K562 (cell line): ENCODE measurements at regions not wholly inside any gene's neighbourhood (a gene's known extent, or its start where the extent isn't known, plus 50 kb on each side); places are given as distances from the start of the nearest gene placed in this dataset.

ENCODE experiments used
- ATAC-seq: fragments of 200-7000 bp; cut with Tn5 transposase; 3 replicates; pipeline ENCODE4 v1.9.1; 2020; ENCODE audit warnings: moderate library complexity
- BruUV-seq: library from RNA; stranded (reverse); fragments of 400-500 nt; replicated peaks from 2 replicates; lab custom pipeline; 2021; lab: Mats Ljungman, UMichigan
- CTCF ChIA-PET: fragments of 300-600 bp; formaldehyde crosslinking; extraction: SDS; loops from one replicate; lab custom pipeline; 2021; ENCODE audit warnings: low intra/inter-chr PET ratio; lab: Yijun Ruan, JAX
- POLR2A ChIA-PET: fragments of 300-600, 350-650 bp; sonication (Branson Sonifier 250); formaldehyde crosslinking; extraction: SDS; loops from one replicate; lab custom pipeline; 2021; ENCODE audit warnings: antibody characterized with exemption, inconsistent platforms; lab: Yijun Ruan, JAX
- DNase-seq, 4 experiments: peaks; one replicate each; pipeline versions ENCODE4 v3.0.0 to v3.0.0-alpha.2; 2011 to 2018; ENCODE audit warnings: low spot score in 3 of 4, mixed read lengths in 3 of 4; ENCODE audit errors: extremely low read depth in 1 of 4
- FAIRE-seq: peaks from 2 replicates; lab custom pipeline; 2011; peaks lifted over from hg19 to GRCh38; lab: Jason Lieb, UNC
- H2AFZ ChIP-seq: 2 replicates; pipeline ENCODE4 v1.6.0; 2011; ENCODE audit warnings: low read depth, low read length, control low read depth, inconsistent platforms
- H3K27ac ChIP-seq: fragments of 200-600 bp; 3 replicates; pipeline ENCODE4 v1.8.0; 2011; ENCODE audit warnings: low read depth, mild to moderate bottlenecking, control low read depth, inconsistent platforms, low read length, moderate library complexity, mixed read lengths; ENCODE audit errors: extremely low read depth
- H3K27me3 ChIP-seq, 2 experiments: fragments of 300-600 bp in 1 of 2; 2 replicates in 1 of 2; 3 replicates in 1 of 2; pipeline versions ENCODE4 v1.6.0 to v1.8.0; 2011; ENCODE audit warnings: inconsistent platforms in 2 of 2, low read length in 2 of 2, mild to moderate bottlenecking in 1 of 2, mixed read lengths in 1 of 2, moderate library complexity in 1 of 2; ENCODE audit not compliant: control insufficient read depth in 2 of 2, insufficient read depth in 2 of 2
- H3K36me3 ChIP-seq: fragments of 300-600 bp; 3 replicates; pipeline ENCODE4 v1.8.0; 2011; ENCODE audit warnings: mild to moderate bottlenecking, low read length, inconsistent platforms; ENCODE audit not compliant: control insufficient read depth, insufficient read depth
- H3K4me1 ChIP-seq, 2 experiments: fragments of 200-600 bp in 1 of 2; replicated peaks in 1 of 2; 2 replicates in 1 of 2; 3 replicates in 1 of 2; pipeline versions ENCODE4 v1.5.1 to v1.8.0; 2011; ENCODE audit warnings: inconsistent platforms in 2 of 2, low read length in 2 of 2, mild to moderate bottlenecking in 1 of 2, mixed read lengths in 1 of 2, moderate library complexity in 1 of 2; ENCODE audit not compliant: control insufficient read depth in 2 of 2, insufficient read depth in 2 of 2
- H3K4me2 ChIP-seq: 2 replicates; pipeline ENCODE4 v1.6.1; 2011; ENCODE audit warnings: low read length, control low read depth, inconsistent platforms, mixed read lengths; ENCODE audit not compliant: insufficient read depth
- H3K4me3 ChIP-seq: fragments of 200-600 bp; sonication (generic), shearing (Covaris generic); 2 replicates; pipeline ENCODE4 v1.5.1; 2016; ENCODE audit warnings: control low read depth, inconsistent platforms
- H3K79me2 ChIP-seq: fragments of 200-600 bp; 3 replicates; pipeline ENCODE4 v1.8.0; 2011; ENCODE audit warnings: low read length, inconsistent platforms; ENCODE audit not compliant: control insufficient read depth, insufficient read depth
- H3K9ac ChIP-seq, 2 experiments: 2 replicates each; pipeline versions ENCODE4 v1.6.0 to v1.6.1; 2011; ENCODE audit warnings: low read depth in 2 of 2, low read length in 2 of 2, control low read depth in 1 of 2, inconsistent platforms in 1 of 2, mild to moderate bottlenecking in 1 of 2, mixed read lengths in 1 of 2; ENCODE audit not compliant: insufficient read depth in 1 of 2
- H3K9me1 ChIP-seq: one replicate; pipeline ENCODE4 v1.6.0; 2011; ENCODE audit warnings: inconsistent platforms, mild to moderate bottlenecking, low read length, moderate library complexity; ENCODE audit not compliant: control insufficient read depth, insufficient read depth
- H3K9me3 ChIP-seq: replicated peaks from 2 replicates; pipeline ENCODE4 v1.5.1; 2011; ENCODE audit warnings: low read depth, low read length, inconsistent platforms; ENCODE audit not compliant: control insufficient read depth, insufficient read depth
- H4K20me1 ChIP-seq: replicated peaks from 2 replicates; pipeline ENCODE4 v1.6.1; 2011; ENCODE audit warnings: low read length, inconsistent platforms, mixed read lengths; ENCODE audit not compliant: control insufficient read depth, insufficient read depth
- ATF6 ChIP-seq: sonication (generic); formaldehyde crosslinking; IDR thresholded peaks from 2 replicates; pipeline ENCODE4 v1.4.0; 2020; ENCODE audit warnings: mild to moderate bottlenecking, missing genetic modification reagents
- ATF7 ChIP-seq: fragments of 450-650 bp; IDR thresholded peaks from 2 replicates; pipeline ENCODE4 v1.7.1; 2014; ENCODE audit warnings: mild to moderate bottlenecking, moderate library complexity
- EHMT2 ChIP-seq: fragments of 450-650 bp; IDR thresholded peaks from 2 replicates; pipeline ENCODE4 v1.6.1; 2018; ENCODE audit warnings: antibody characterized with exemption
- IRF2 ChIP-seq: sonication (generic); formaldehyde crosslinking; IDR thresholded peaks from 2 replicates; pipeline ENCODE4 v1.8.1; 2022; ENCODE audit warnings: mild to moderate bottlenecking, missing genetic modification reagents
- KLF6 ChIP-seq: fragments of 250-450 bp; sonication (Bioruptor Pico); IDR thresholded peaks from 2 replicates; pipeline ENCODE4 v1.4.0; 2020; ENCODE audit warnings: mild to moderate bottlenecking, moderate library complexity, borderline replicate concordance
- ZBTB17 ChIP-seq: fragments of 450-650 bp; formaldehyde crosslinking; IDR thresholded peaks from 2 replicates; pipeline ENCODE4 v1.4.0; 2020; ENCODE audit warnings: mild to moderate bottlenecking
- ZNF324 ChIP-seq: fragments of 250-450 bp; sonication (Bioruptor Pico); IDR thresholded peaks from 2 replicates; pipeline ENCODE4 v1.4.0; 2020; ENCODE audit warnings: mild to moderate bottlenecking
- ZNF444 ChIP-seq: fragments of 250-450 bp; sonication (Bioruptor Pico); IDR thresholded peaks from 2 replicates; pipeline ENCODE4 v1.4.0; 2020; ENCODE audit warnings: mild to moderate bottlenecking, moderate library complexity
- WGBS: fragments of 100-300 bp; shearing (Covaris generic); methylation state at CpG from one replicate; pipeline ENCODE4 v1.1.6; 2016; ENCODE audit warnings: low coverage, mixed read lengths; ENCODE audit not compliant: insufficient coverage; ENCODE audit errors: missing lambda C conversion rate; 5-methylcytosine and 5-hydroxymethylcytosine counted together
- in situ Hi-C: fragments of 300-500 bp; cut with MboI; formaldehyde crosslinking; loops from 4 replicates; pipeline ENCODE4 v1.15.0; 2018; ENCODE audit warnings: inconsistent platforms, mixed read lengths
- intact Hi-C: fragments of 100-400 bp; cut with micrococcal nuclease; formaldehyde crosslinking; loops from 2 replicates; pipeline ENCODE4 v1.14.2; 2022
- TF ChIP-seq, protein P1 (sequence below), 2 experiments: fragments of 450-650 bp; formaldehyde crosslinking in 1 of 2; IDR thresholded peaks; 2 replicates each; pipeline versions ENCODE4 v1.4.0 to v1.6.1; 2014 to 2020; ENCODE audit warnings: mild to moderate bottlenecking in 2 of 2, borderline replicate concordance in 1 of 2, low read depth in 1 of 2

- TF ChIP-seq, protein P1, sequence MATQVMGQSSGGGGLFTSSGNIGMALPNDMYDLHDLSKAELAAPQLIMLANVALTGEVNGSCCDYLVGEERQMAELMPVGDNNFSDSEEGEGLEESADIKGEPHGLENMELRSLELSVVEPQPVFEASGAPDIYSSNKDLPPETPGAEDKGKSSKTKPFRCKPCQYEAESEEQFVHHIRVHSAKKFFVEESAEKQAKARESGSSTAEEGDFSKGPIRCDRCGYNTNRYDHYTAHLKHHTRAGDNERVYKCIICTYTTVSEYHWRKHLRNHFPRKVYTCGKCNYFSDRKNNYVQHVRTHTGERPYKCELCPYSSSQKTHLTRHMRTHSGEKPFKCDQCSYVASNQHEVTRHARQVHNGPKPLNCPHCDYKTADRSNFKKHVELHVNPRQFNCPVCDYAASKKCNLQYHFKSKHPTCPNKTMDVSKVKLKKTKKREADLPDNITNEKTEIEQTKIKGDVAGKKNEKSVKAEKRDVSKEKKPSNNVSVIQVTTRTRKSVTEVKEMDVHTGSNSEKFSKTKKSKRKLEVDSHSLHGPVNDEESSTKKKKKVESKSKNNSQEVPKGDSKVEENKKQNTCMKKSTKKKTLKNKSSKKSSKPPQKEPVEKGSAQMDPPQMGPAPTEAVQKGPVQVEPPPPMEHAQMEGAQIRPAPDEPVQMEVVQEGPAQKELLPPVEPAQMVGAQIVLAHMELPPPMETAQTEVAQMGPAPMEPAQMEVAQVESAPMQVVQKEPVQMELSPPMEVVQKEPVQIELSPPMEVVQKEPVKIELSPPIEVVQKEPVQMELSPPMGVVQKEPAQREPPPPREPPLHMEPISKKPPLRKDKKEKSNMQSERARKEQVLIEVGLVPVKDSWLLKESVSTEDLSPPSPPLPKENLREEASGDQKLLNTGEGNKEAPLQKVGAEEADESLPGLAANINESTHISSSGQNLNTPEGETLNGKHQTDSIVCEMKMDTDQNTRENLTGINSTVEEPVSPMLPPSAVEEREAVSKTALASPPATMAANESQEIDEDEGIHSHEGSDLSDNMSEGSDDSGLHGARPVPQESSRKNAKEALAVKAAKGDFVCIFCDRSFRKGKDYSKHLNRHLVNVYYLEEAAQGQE (IDR thresholded peaks at IDR 0.05; ENCODE audit: borderline replicate concordance): no peak
- TF ChIP-seq, protein P1 (CRISPR knock-in tag; IDR thresholded peaks at IDR 0.05; ENCODE audit: low read depth): no peak
- TF ChIP-seq, all 486 proteins: peak for 0
These were observed 1392.8 kb upstream of the TENM3 start (continued) for GRCh38 chr4:180850318-180850940.

GRCh38 chr4:180852738-180853137 is 1390.5 kb upstream of the TENM3 start:
- DNase-seq: no peak
- in situ Hi-C loops: no loop called here
- TF ChIP-seq KLF6 (CRISPR knock-in tag): no peak
- no peak for TF ChIP-seq ZNF444
- no peak for TF ChIP-seq ZNF324 (CRISPR knock-in tag)
- TF ChIP-seq IRF2 (CRISPR knock-in tag): no peak
- TF ChIP-seq ZBTB17: no peak
- TF ChIP-seq ATF6 (CRISPR knock-in tag): no peak
- no peak for TF ChIP-seq EHMT2
- no peak for TF ChIP-seq ATF7

More at GRCh38 chr4:180852738-180853137, 1390.5 kb upstream of the TENM3 start:
- POLR2A ChIA-PET: no interaction called here
- Histone ChIP-seq H3K36me3 (no peaks in the 10 kb centered on the region), H3K9ac (no peak overlapping the region), H3K9me1 (no peaks in the 10 kb centered on the region), H3K27ac (no peak overlapping the region), H3K4me3 (no peak overlapping the region), H3K9me3 (no peaks in the 10 kb centered on the region), H3K27me3 (no peaks in the 10 kb centered on the region), H3K4me2 (no peak overlapping the region), H3K4me1 (no peaks in the 10 kb centered on the region), H2AFZ (no peak overlapping the region), H3K79me2 (no peaks in the 10 kb centered on the region), H4K20me1 (no peaks in the 10 kb centered on the region)
- CTCF ChIA-PET: no interaction called here
- 0% methylated on average over 6 of the region's 6 CpGs for WGBS
- BruUV-seq: no TSS peak
- ATAC-seq (no peak), FAIRE-seq (no peak)
- intact Hi-C loops: no loop called here
